ENCODE measurements at regions not wholly inside any gene's neighbourhood (a gene's known extent, or its start where the extent isn't known, plus 50 kb on each side); places are given as distances from the start of the nearest gene placed in this dataset.

- Mint-ChIP-seq H3K27me3 (ENCODE audit: low read depth) (peaks cover 16% of the 10 kb centered on the region), H3K9me3 (ENCODE audit: low read depth) (peaks cover 10% of the 10 kb centered on the region), H3K36me3 (ENCODE audit: low read depth) (no peaks in the 10 kb centered on the region), H3K27ac (ENCODE audit: unreplicated experiment) (no peak overlapping the region), H3K4me3 (ENCODE audit: unreplicated experiment) (no peak overlapping the region), H3K4me1 (ENCODE audit: low read depth) (peaks cover 4% of the 10 kb centered on the region)
- TF ChIP-seq CTCF (IDR thresholded peaks at IDR 0.05) = no peak
- DNase-seq (ENCODE audit: low spot score) = no peak
Observed at GRCh38 chr2:126811101-126811500, 87.6 kb upstream of the TEX51 start.

- H3K4me1 Mint-ChIP-seq (ENCODE audit: low read depth) = no peaks in the 10 kb centered on the region
- no peaks in the 10 kb centered on the region for H3K36me3 Mint-ChIP-seq (ENCODE audit: low read depth)
- no peak for DNase-seq (ENCODE audit: low spot score)
- H3K9me3 Mint-ChIP-seq (ENCODE audit: low read depth) = peaks cover 19% of the 10 kb centered on the region
- no peak overlapping the region for H3K27ac Mint-ChIP-seq (ENCODE audit: unreplicated experiment)
- no peak overlapping the region for H3K4me3 Mint-ChIP-seq (ENCODE audit: unreplicated experiment)
- TF ChIP-seq CTCF (IDR thresholded peaks at IDR 0.05) = no peak
- peaks cover 13% of the 10 kb centered on the region for H3K27me3 Mint-ChIP-seq (ENCODE audit: low read depth)
Observed at GRCh38 chr2:126817172-126817571, 81.5 kb upstream of the TEX51 start.

- no peak overlapping the region for H3K27ac Mint-ChIP-seq (ENCODE audit: unreplicated experiment)
- H3K4me1 Mint-ChIP-seq (ENCODE audit: low read depth) = no peaks in the 10 kb centered on the region
- no peaks in the 10 kb centered on the region for H3K36me3 Mint-ChIP-seq (ENCODE audit: low read depth)
- no peak for TF ChIP-seq CTCF (IDR thresholded peaks at IDR 0.05)
- H3K4me3 Mint-ChIP-seq (ENCODE audit: unreplicated experiment) = no peak overlapping the region
- peaks cover 8% of the 10 kb centered on the region for H3K27me3 Mint-ChIP-seq (ENCODE audit: low read depth)
- H3K9me3 Mint-ChIP-seq (ENCODE audit: low read depth) = peaks cover 8% of the 10 kb centered on the region
- DNase-seq (ENCODE audit: low spot score) = no peak
Observed at GRCh38 chr2:126822115-126822514, 76.6 kb upstream of the TEX51 start.

DNA sequence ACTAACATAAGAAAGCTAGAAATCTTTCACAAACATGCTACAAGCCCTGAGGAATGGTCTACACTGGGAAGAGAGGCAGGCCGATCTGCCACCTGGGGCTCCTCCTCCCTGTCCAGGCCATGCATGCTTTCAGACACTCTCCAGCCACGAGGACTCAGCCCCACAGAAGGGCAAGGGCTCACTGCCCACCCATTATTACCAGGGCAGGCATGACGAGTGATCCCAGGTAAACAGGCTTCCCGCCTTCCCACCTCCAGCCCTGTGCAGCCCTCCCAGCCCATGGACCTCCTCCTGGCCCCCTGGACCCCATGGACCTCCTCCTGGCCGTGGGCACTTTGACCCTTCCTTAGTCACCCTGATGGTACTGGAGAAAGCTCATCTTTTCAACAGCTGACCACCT, 75.8 kb upstream of the TEX51 start:
- DNase-seq (ENCODE audit: low spot score) = no peak
- Mint-ChIP-seq H3K9me3 (ENCODE audit: low read depth) (peaks cover under 1% of the 10 kb centered on the region), H3K4me1 (ENCODE audit: low read depth) (no peaks in the 10 kb centered on the region), H3K27me3 (ENCODE audit: low read depth) (peaks cover 8% of the 10 kb centered on the region), H3K27ac (ENCODE audit: unreplicated experiment) (no peak overlapping the region), H3K36me3 (ENCODE audit: low read depth) (no peaks in the 10 kb centered on the region), H3K4me3 (ENCODE audit: unreplicated experiment) (no peak overlapping the region)
- TF ChIP-seq CTCF (IDR thresholded peaks at IDR 0.05) = no peak

DNA sequence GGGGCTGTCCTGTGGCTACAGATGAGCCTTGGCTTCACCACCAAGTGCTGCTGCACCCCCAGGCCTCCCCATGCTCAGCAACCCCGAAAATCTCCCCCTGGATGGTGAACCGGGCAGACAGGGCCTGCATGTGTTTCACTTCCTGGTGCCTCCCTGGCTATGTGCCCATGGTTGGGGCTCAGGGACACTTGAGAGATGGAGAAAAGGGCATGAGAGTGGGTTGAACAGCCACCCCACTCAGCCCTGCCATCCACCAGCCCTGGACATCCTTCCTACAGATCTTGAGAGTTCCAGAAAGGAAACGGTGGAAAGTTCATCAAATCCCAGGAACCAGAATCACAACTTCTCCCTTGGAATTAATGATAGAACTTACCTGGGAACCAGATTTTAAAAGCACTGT, 74.7 kb upstream of the TEX51 start:
- H3K36me3 Mint-ChIP-seq (ENCODE audit: low read depth) = no peaks in the 10 kb centered on the region
- no peak for DNase-seq (ENCODE audit: low spot score)
- H3K4me1 Mint-ChIP-seq (ENCODE audit: low read depth) = no peaks in the 10 kb centered on the region
- H3K9me3 Mint-ChIP-seq (ENCODE audit: low read depth) = no peaks in the 10 kb centered on the region
- H3K27me3 Mint-ChIP-seq (ENCODE audit: low read depth) = peaks cover 8% of the 10 kb centered on the region
- no peak overlapping the region for H3K4me3 Mint-ChIP-seq (ENCODE audit: unreplicated experiment)
- TF ChIP-seq CTCF (IDR thresholded peaks at IDR 0.05) = no peak
- no peak overlapping the region for H3K27ac Mint-ChIP-seq (ENCODE audit: unreplicated experiment)
